Neural progenitor cell (in vitro differentiated cells): ENCODE measurements at regions not wholly inside any gene's neighbourhood (a gene's known extent, or its start where the extent isn't known, plus 50 kb on each side); places are given as distances from the start of the nearest gene placed in this dataset.
A peak's percentile ranks its signal among the peaks of the same experiment; 100 is the strongest.
"Not testable (repeated sequence)": the region's sequence is repeated elsewhere in the genome, so short reads cannot be mapped to it uniquely, and the experiment has no call there.

Experiments
- DNase-seq: peaks from one replicate; pipeline ENCODE4 v3.0.0-alpha.2; 2016; ENCODE audit warnings: low spot score
- H2AFZ ChIP-seq: fragments of 200-600 bp; sonication (generic); replicated peaks from 2 replicates; pipeline ENCODE4 v1.6.1; 2016; ENCODE audit warnings: antibody characterized with exemption
- H3F3A ChIP-seq: fragments of 200-600 bp; sonication (generic); 2 replicates; pipeline ENCODE4 v1.6.1; 2016; ENCODE audit warnings: antibody characterized with exemption, low read depth
- H3K27ac ChIP-seq: fragments of 200-600 bp; sonication (generic); 2 replicates; pipeline ENCODE4 v1.5.1; 2016; ENCODE audit warnings: mild to moderate bottlenecking
- H3K27me3 ChIP-seq: fragments of 200-600 bp; sonication (generic); 2 replicates; pipeline ENCODE4 v1.6.1; 2016; ENCODE audit warnings: mild to moderate bottlenecking, moderate library complexity
- H3K36me3 ChIP-seq: fragments of 200-600 bp; sonication (generic); 2 replicates; pipeline ENCODE4 v1.5.1; 2016
- H3K4me1 ChIP-seq: fragments of 200-600 bp; sonication (generic); 2 replicates; pipeline ENCODE4 v1.6.1; 2016; ENCODE audit warnings: mixed run types
- H3K4me2 ChIP-seq: fragments of 200-600 bp; sonication (generic); 2 replicates; pipeline ENCODE4 v1.6.1; 2016
- H3K4me3 ChIP-seq: fragments of 200-600 bp; sonication (generic); 2 replicates; pipeline ENCODE4 v1.5.1; 2016
- H3K79me2 ChIP-seq: fragments of 200-600 bp; sonication (generic); 2 replicates; pipeline ENCODE4 v1.6.1; 2016; ENCODE audit warnings: low read depth
- H3K9ac ChIP-seq: fragments of 200-600 bp; sonication (generic); 2 replicates; pipeline ENCODE4 v1.6.1; 2016
- H3K9me3 ChIP-seq: fragments of 200-600 bp; sonication (generic); 2 replicates; pipeline ENCODE4 v1.5.1; 2016; ENCODE audit warnings: low read depth
- H4K20me1 ChIP-seq: fragments of 200-600 bp; sonication (generic); 2 replicates; pipeline ENCODE4 v1.6.1; 2016; ENCODE audit warnings: low read depth
- H3K27ac Mint-ChIP-seq: 3 replicates; pipeline ENCODE4 v1.8.0; 2021; ENCODE audit warnings: mixed read lengths
- H3K27me3 Mint-ChIP-seq: 2 replicates; pipeline ENCODE4 v1.8.0; 2022; ENCODE audit warnings: low read depth, mild to moderate bottlenecking, inconsistent platforms, moderate library complexity, mixed read lengths; ENCODE audit not compliant: insufficient read depth
- H3K36me3 Mint-ChIP-seq: 3 replicates; pipeline ENCODE4 v1.8.0; 2021; ENCODE audit warnings: mixed read lengths
- H3K4me1 Mint-ChIP-seq: 3 replicates; pipeline ENCODE4 v1.8.0; 2021; ENCODE audit warnings: mixed read lengths
- H3K4me3 Mint-ChIP-seq: 3 replicates; pipeline ENCODE4 v1.8.0; 2021; ENCODE audit warnings: mild to moderate bottlenecking, moderate library complexity, mixed read lengths
- H3K9me3 Mint-ChIP-seq: 3 replicates; pipeline ENCODE4 v1.8.0; 2020; ENCODE audit warnings: mixed read lengths
- CTCF ChIP-seq: fragments of 200-600 bp; sonication (generic); IDR thresholded peaks from 2 replicates; pipeline ENCODE4 v1.5.1; 2017; ENCODE audit warnings: antibody characterized with exemption, mild to moderate bottlenecking
- EZH2 ChIP-seq: fragments of 200-600 bp; sonication (generic); IDR thresholded peaks from 2 replicates; pipeline ENCODE4 v1.6.1; 2017; ENCODE audit warnings: antibody characterized with exemption, mild to moderate bottlenecking, moderate library complexity
- EZH2phosphoT487 ChIP-seq: fragments of 200-600 bp; sonication (generic); IDR thresholded peaks from 2 replicates; pipeline ENCODE4 v1.6.1; 2017; ENCODE audit warnings: antibody characterized with exemption

DNA sequence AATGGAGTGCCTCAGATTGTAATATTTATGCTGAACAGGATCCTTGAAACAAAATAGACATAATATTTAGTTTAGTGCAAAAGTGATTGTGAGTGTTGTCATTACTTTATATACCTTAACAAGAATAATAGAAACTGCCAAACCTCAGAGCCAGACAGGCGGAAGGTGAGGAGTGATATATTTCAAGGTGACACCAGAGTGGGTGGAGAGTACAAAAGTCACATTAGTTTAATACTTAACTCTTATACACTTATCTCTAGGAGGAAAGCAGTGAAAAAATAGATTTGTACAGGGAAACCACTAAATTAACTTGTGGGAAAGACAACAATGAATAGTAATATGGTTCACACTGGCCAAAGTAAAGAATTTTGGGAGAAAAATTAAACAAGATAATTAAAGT lies 342.8 kb upstream of the NDST4 start:
- no peaks in the 10 kb centered on the region for H3K27me3 Mint-ChIP-seq
- no peak overlapping the region for H2AFZ ChIP-seq
- H3K27ac Mint-ChIP-seq = no peak overlapping the region
- DNase-seq = no peak
- H3K36me3 Mint-ChIP-seq = no peaks in the 10 kb centered on the region
- H3K36me3 ChIP-seq = no peaks in the 10 kb centered on the region
- no peaks in the 10 kb centered on the region for H3K27me3 ChIP-seq
- peaks cover 16% of the 10 kb centered on the region for H3K4me1 ChIP-seq
- no peaks in the 10 kb centered on the region for H4K20me1 ChIP-seq
- no peak overlapping the region for H3K9ac ChIP-seq
- no peak overlapping the region for H3K27ac ChIP-seq
- H3K9me3 Mint-ChIP-seq = peaks cover 5% of the 10 kb centered on the region
- no peaks in the 10 kb centered on the region for H3F3A ChIP-seq
- no peak overlapping the region for H3K4me2 ChIP-seq
- H3K79me2 ChIP-seq = no peaks in the 10 kb centered on the region
- no peak overlapping the region for H3K4me3 Mint-ChIP-seq
- peaks cover 3% of the 10 kb centered on the region for H3K4me1 Mint-ChIP-seq
- no peak overlapping the region for H3K4me3 ChIP-seq
- TF ChIP-seq EZH2phosphoT487 (no peak), CTCF (no peak), EZH2 (no peak)
- H3K9me3 ChIP-seq = no peaks in the 10 kb centered on the region

- Histone ChIP-seq H3K79me2 (no peaks in the 10 kb centered on the region), H3K27ac (no peak overlapping the region), H3K4me3 (no peak overlapping the region), H2AFZ (peak overlapping the region; percentile 84), H3K9me3 (no peaks in the 10 kb centered on the region), H4K20me1 (no peaks in the 10 kb centered on the region), H3K4me1 (peaks cover 16% of the 10 kb centered on the region), H3F3A (no peaks in the 10 kb centered on the region), H3K36me3 (no peaks in the 10 kb centered on the region), H3K4me2 (peak overlapping the region; percentile 2), H3K9ac (no peak overlapping the region), H3K27me3 (no peaks in the 10 kb centered on the region)
- Mint-ChIP-seq H3K27ac (no peak overlapping the region), H3K36me3 (no peaks in the 10 kb centered on the region), H3K27me3 (no peaks in the 10 kb centered on the region), H3K9me3 (peaks cover 5% of the 10 kb centered on the region), H3K4me1 (peaks cover 3% of the 10 kb centered on the region), H3K4me3 (no peak overlapping the region)
- DNase-seq = no peak
- TF ChIP-seq EZH2 (no peak), EZH2phosphoT487 (no peak), CTCF (no peak)
Observed at GRCh38 chr4:115454228-115454627, 340.8 kb upstream of the NDST4 start.

- Mint-ChIP-seq H3K4me1 (peaks cover 3% of the 10 kb centered on the region), H3K27ac (no peak overlapping the region), H3K27me3 (no peaks in the 10 kb centered on the region), H3K9me3 (no peaks in the 10 kb centered on the region), H3K4me3 (no peak overlapping the region), H3K36me3 (no peaks in the 10 kb centered on the region)
- peaks cover 16% of the 10 kb centered on the region for H3K4me1 ChIP-seq
- H3K9ac ChIP-seq = no peak overlapping the region
- TF ChIP-seq EZH2 (no peak), EZH2phosphoT487 (no peak), CTCF (no peak)
- no peaks in the 10 kb centered on the region for H4K20me1 ChIP-seq
- no peak overlapping the region for H3K4me3 ChIP-seq
- peak overlapping the region; percentile 84 for H2AFZ ChIP-seq
- no peaks in the 10 kb centered on the region for H3K79me2 ChIP-seq
- H3K9me3 ChIP-seq = no peaks in the 10 kb centered on the region
- H3K36me3 ChIP-seq = no peaks in the 10 kb centered on the region
- no peak overlapping the region for H3K4me2 ChIP-seq
- no peak for DNase-seq
- no peak overlapping the region for H3K27ac ChIP-seq
- no peaks in the 10 kb centered on the region for H3F3A ChIP-seq
- H3K27me3 ChIP-seq = no peaks in the 10 kb centered on the region
Observed at GRCh38 chr4:115453416-115453815, 340.0 kb upstream of the NDST4 start.

GRCh38 chr4:115452229-115452628 lies 338.8 kb upstream of the NDST4 start:
- H3K27me3 Mint-ChIP-seq, H3F3A ChIP-seq, H2AFZ ChIP-seq, H3K9me3 ChIP-seq, H3K4me2 ChIP-seq, H3K4me1 Mint-ChIP-seq, H3K27me3 ChIP-seq, H3K27ac Mint-ChIP-seq, H3K36me3 Mint-ChIP-seq, H3K36me3 ChIP-seq, H3K79me2 ChIP-seq, H3K4me3 ChIP-seq, H3K27ac ChIP-seq, H4K20me1 ChIP-seq, DNase-seq, H3K9ac ChIP-seq, H3K9me3 Mint-ChIP-seq, H3K4me3 Mint-ChIP-seq: not testable (repeated sequence)
- H3K4me1 ChIP-seq = peaks cover 16% of the 10 kb centered on the region
